Naive thymus-derived CD4-positive, alpha-beta T cell (primary cell): ENCODE measurements at regions not wholly inside any gene's neighbourhood (a gene's known extent, or its start where the extent isn't known, plus 50 kb on each side); places are given as distances from the start of the nearest gene placed in this dataset.

Source experiments
- ATAC-seq: fragments of 150-1000 bp; cut with Tn5 transposase; 2 replicates; pipeline ENCODE4 v1.10.0; 2021; ENCODE audit warnings: mild to moderate bottlenecking, moderate library complexity
- CTCF ChIA-PET: fragments of 350-600 bp; sonication (Branson Sonifier 250); formaldehyde crosslinking; loops from one replicate; lab custom pipeline; 2021; ENCODE audit warnings: antibody characterized with exemption; lab: Charles Lee
- POLR2A ChIA-PET: fragments of 350-600 bp; sonication (Branson Sonifier 250); formaldehyde crosslinking; loops from one replicate; lab custom pipeline; 2021; ENCODE audit warnings: antibody characterized with exemption, inconsistent platforms; lab: Charles Lee
- DNase-seq, 9 donors: peaks; one replicate each; pipeline versions ENCODE4 v3.0.0 to v3.0.0-alpha.2; 2020 to 2022; ENCODE audit warnings: mixed read lengths in 1 of 9
- H3K27ac ChIP-seq: one replicate; pipeline ENCODE4 v1.7.0; 2013; ENCODE audit warnings: mild to moderate bottlenecking, low read depth, low read length, moderate library complexity
- H3K27me3 ChIP-seq, 2 donors: one replicate each; pipeline ENCODE4 v1.7.0; 2013; ENCODE audit warnings: low read length in 2 of 2, mild to moderate bottlenecking in 2 of 2, moderate library complexity in 2 of 2; ENCODE audit not compliant: control insufficient read depth in 2 of 2, insufficient read depth in 2 of 2
- H3K36me3 ChIP-seq, 3 experiments: 1 replicate in 2 of 3; 2 replicates in 1 of 3; pipeline ENCODE4 v1.7.0; 2013; ENCODE audit warnings: low read length in 3 of 3, mild to moderate bottlenecking in 3 of 3, moderate library complexity in 1 of 3; ENCODE audit not compliant: insufficient read depth in 3 of 3, control insufficient read depth in 2 of 3
- H3K4me1 ChIP-seq, 2 donors: one replicate each; pipeline ENCODE4 v1.7.0; 2013; ENCODE audit warnings: low read length in 2 of 2, mild to moderate bottlenecking in 2 of 2, moderate library complexity in 1 of 2; ENCODE audit not compliant: control insufficient read depth in 2 of 2, insufficient read depth in 2 of 2
- H3K4me3 ChIP-seq: 2 replicates; pipeline ENCODE4 v1.7.0; 2013; ENCODE audit warnings: mild to moderate bottlenecking, low read length
- H3K9me3 ChIP-seq, 3 experiments: 1 replicate in 2 of 3; 2 replicates in 1 of 3; pipeline ENCODE4 v1.7.0; 2013; ENCODE audit warnings: low read length in 3 of 3; ENCODE audit not compliant: control insufficient read depth in 2 of 3
- H3K27ac Mint-ChIP-seq, 9 donors: one replicate each; pipeline ENCODE4 v1.8.0; 2020 to 2022; ENCODE audit warnings: mixed read lengths in 9 of 9, mild to moderate bottlenecking in 8 of 9, moderate library complexity in 5 of 9, inconsistent platforms in 2 of 9
- H3K27me3 Mint-ChIP-seq, 5 donors: one replicate each; pipeline ENCODE4 v1.8.0; 2021 to 2022; ENCODE audit warnings: mixed read lengths in 5 of 5, mild to moderate bottlenecking in 1 of 5
- H3K36me3 Mint-ChIP-seq, 5 donors: one replicate each; pipeline ENCODE4 v1.8.0; 2020 to 2022; ENCODE audit warnings: mixed read lengths in 5 of 5, mild to moderate bottlenecking in 3 of 5, inconsistent platforms in 1 of 5
- H3K4me1 Mint-ChIP-seq, 7 donors: one replicate each; pipeline ENCODE4 v1.8.0; 2020 to 2022; ENCODE audit warnings: mixed read lengths in 7 of 7, mild to moderate bottlenecking in 3 of 7, inconsistent platforms in 1 of 7
- H3K4me3 Mint-ChIP-seq, 10 donors: one replicate each; pipeline ENCODE4 v1.8.0; 2020 to 2022; ENCODE audit warnings: mild to moderate bottlenecking in 10 of 10, mixed read lengths in 10 of 10, moderate library complexity in 6 of 10, inconsistent platforms in 2 of 10
- H3K9me3 Mint-ChIP-seq, 11 donors: one replicate each; pipeline ENCODE4 v1.8.0; 2020 to 2022; ENCODE audit warnings: mixed read lengths in 11 of 11, mild to moderate bottlenecking in 4 of 11, inconsistent platforms in 1 of 11, moderate library complexity in 1 of 11
- intact Hi-C, 2 donors: fragments of 100-400 bp; cut with micrococcal nuclease; formaldehyde crosslinking; loops; one replicate each; pipeline ENCODE4 v1.15.1; 2023

GRCh38 chr3:71919572-71919971 is 134.6 kb upstream of the PROK2 start:
- H3K4me1 ChIP-seq: no peaks in the 10 kb centered on the region
- H3K36me3 ChIP-seq: no peaks in the 10 kb centered on the region
- ATAC-seq (no peak), DNase-seq (no peak)
- intact Hi-C loops: no loop called here
- H3K27ac ChIP-seq: no peak overlapping the region
- ChIA-PET CTCF (no interaction called here), POLR2A (interaction anchor here (0.6 kb wide), 1 partner anchor 415 kb away, joined by 4 read pairs; no protein-coding TSS in a partner anchor)
- Mint-ChIP-seq H3K27me3 (peaks cover 0 to 11% (median 7%) of the 10 kb centered on the region in 5 donors), H3K4me3 (no peak overlapping the region), H3K27ac (no peak overlapping the region), H3K9me3 (peaks cover 0 to 3% (median 0%) of the 10 kb centered on the region in 11 donors), H3K4me1 (no peaks in the 10 kb centered on the region), H3K36me3 (peaks cover 0 to 6% (median 0%) of the 10 kb centered on the region in 5 donors)
- no peaks in the 10 kb centered on the region for H3K27me3 ChIP-seq
- no peaks in the 10 kb centered on the region for H3K9me3 ChIP-seq
- no peak overlapping the region for H3K4me3 ChIP-seq

GRCh38 chr3:71917545-71917944 is 132.6 kb upstream of the PROK2 start:
- peaks cover 0 to 6% (median 0%) of the 10 kb centered on the region in 5 donors for H3K36me3 Mint-ChIP-seq
- Histone ChIP-seq H3K27me3 (no peaks in the 10 kb centered on the region), H3K4me3 (no peak overlapping the region), H3K4me1 (no peaks in the 10 kb centered on the region), H3K9me3 (no peaks in the 10 kb centered on the region), H3K27ac (no peak overlapping the region), H3K36me3 (no peaks in the 10 kb centered on the region)
- no peak for DNase-seq
- no peak overlapping the region for H3K27ac Mint-ChIP-seq
- peak; percentile 47 for ATAC-seq
- peaks cover 0 to 17% (median 7%) of the 10 kb centered on the region in 5 donors for H3K27me3 Mint-ChIP-seq
- intact Hi-C loops: no loop called here
- CTCF ChIA-PET: no interaction called here
- H3K9me3 Mint-ChIP-seq: peaks cover 0 to 3% (median 0%) of the 10 kb centered on the region in 11 donors
- POLR2A ChIA-PET: interaction anchor here (0.7 kb wide), 1 partner anchor 10 kb away, joined by 3 read pairs; no protein-coding TSS in a partner anchor
- H3K4me3 Mint-ChIP-seq: no peak overlapping the region
- H3K4me1 Mint-ChIP-seq: peaks cover 0 to 2% (median 0%) of the 10 kb centered on the region in 7 donors

GRCh38 chr3:71916747-71917369 is 131.9 kb upstream of the PROK2 start:
- H3K36me3 Mint-ChIP-seq: peaks cover 0 to 6% (median 0%) of the 10 kb centered on the region in 5 donors
- Histone ChIP-seq H3K27me3 (no peaks in the 10 kb centered on the region), H3K27ac (no peak overlapping the region), H3K4me3 (no peak overlapping the region), H3K9me3 (no peaks in the 10 kb centered on the region), H3K4me1 (no peaks in the 10 kb centered on the region), H3K36me3 (no peaks in the 10 kb centered on the region)
- peaks cover 0 to 3% (median 0%) of the 10 kb centered on the region in 11 donors for H3K9me3 Mint-ChIP-seq
- no peak overlapping the region for H3K27ac Mint-ChIP-seq
- H3K4me1 Mint-ChIP-seq: peaks cover 0 to 2% (median 0%) of the 10 kb centered on the region in 7 donors
- intact Hi-C loops: no loop called here
- ChIA-PET POLR2A (interaction anchor here (0.5 kb wide), 1 partner anchor 774 kb away, joined by 3 read pairs; no protein-coding TSS in a partner anchor), CTCF (no interaction called here)
- DNase-seq: no peak
- no peak for ATAC-seq
- peaks cover 0 to 17% (median 7%) of the 10 kb centered on the region in 5 donors for H3K27me3 Mint-ChIP-seq
- no peak overlapping the region for H3K4me3 Mint-ChIP-seq

GRCh38 chr3:71912839-71913495 is 128.0 kb upstream of the PROK2 start:
- Mint-ChIP-seq H3K27ac (no peak overlapping the region), H3K4me1 (peaks cover 0 to 2% (median 0%) of the 10 kb centered on the region in 7 donors), H3K36me3 (peaks cover 0 to under 1% (median 0%) of the 10 kb centered on the region in 5 donors), H3K4me3 (no peak overlapping the region), H3K27me3 (peaks cover 0 to 19% (median 6%) of the 10 kb centered on the region in 5 donors), H3K9me3 (peaks cover 0 to 2% (median 0%) of the 10 kb centered on the region in 11 donors)
- ATAC-seq: no peak
- no peaks in the 10 kb centered on the region for H3K4me1 ChIP-seq
- no peaks in the 10 kb centered on the region for H3K36me3 ChIP-seq
- CTCF ChIA-PET: no interaction called here
- no peaks in the 10 kb centered on the region for H3K9me3 ChIP-seq
- no peak overlapping the region for H3K27ac ChIP-seq
- H3K27me3 ChIP-seq: no peaks in the 10 kb centered on the region
- no peak for DNase-seq
- POLR2A ChIA-PET: no interaction called here
- intact Hi-C loops: no loop called here
- no peak overlapping the region for H3K4me3 ChIP-seq

- H3K4me3 Mint-ChIP-seq: no peak overlapping the region
- no peaks in the 10 kb centered on the region for H3K36me3 Mint-ChIP-seq
- no peaks in the 10 kb centered on the region for H3K4me1 ChIP-seq
- no peak overlapping the region for H3K27ac Mint-ChIP-seq
- intact Hi-C loops: no loop called here
- no peak overlapping the region for H3K27ac ChIP-seq
- H3K4me3 ChIP-seq: no peak overlapping the region
- H3K27me3 ChIP-seq: no peaks in the 10 kb centered on the region
- DNase-seq: no peak
- no peaks in the 10 kb centered on the region for H3K36me3 ChIP-seq
- POLR2A ChIA-PET: no interaction called here
- H3K9me3 Mint-ChIP-seq: no peaks in the 10 kb centered on the region
- peaks cover 0 to 12% (median 8%) of the 10 kb centered on the region in 7 donors for H3K4me1 Mint-ChIP-seq
- CTCF ChIA-PET: no interaction called here
- H3K9me3 ChIP-seq: no peaks in the 10 kb centered on the region
- ATAC-seq: no peak
- peaks cover 0 to 18% (median 6%) of the 10 kb centered on the region in 5 donors for H3K27me3 Mint-ChIP-seq
Measured at GRCh38 chr3:71910108-71910507, 125.2 kb upstream of the PROK2 start.

GRCh38 chr3:71907996-71908395 is 123.0 kb upstream of the PROK2 start:
- ATAC-seq (no peak), DNase-seq (no peak)
- Mint-ChIP-seq H3K36me3 (no peaks in the 10 kb centered on the region), H3K4me3 (no peak overlapping the region), H3K27me3 (peaks cover 0 to 25% (median 7%) of the 10 kb centered on the region in 5 donors), H3K9me3 (no peaks in the 10 kb centered on the region), H3K4me1 (peaks cover 0 to 12% (median 8%) of the 10 kb centered on the region in 7 donors), H3K27ac (no peak overlapping the region)
- ChIA-PET POLR2A (no interaction called here), CTCF (no interaction called here)
- Histone ChIP-seq H3K27me3 (no peaks in the 10 kb centered on the region), H3K4me3 (no peak overlapping the region), H3K36me3 (no peaks in the 10 kb centered on the region), H3K27ac (no peak overlapping the region), H3K9me3 (no peaks in the 10 kb centered on the region), H3K4me1 (no peaks in the 10 kb centered on the region)
- intact Hi-C loops: no loop called here
